A204.1 (cell line): ENCODE measurements at regions not wholly inside any gene's neighbourhood (a gene's known extent, or its start where the extent isn't known, plus 50 kb on each side); places are given as distances from the start of the nearest gene placed in this dataset.
"Not testable (repeated sequence)": the region's sequence is repeated elsewhere in the genome, so short reads cannot be mapped to it uniquely, and the experiment has no call there.

ENCODE experiments used
- FAIRE-seq: peaks from 2 replicates; lab custom pipeline; 2012; peaks lifted over from hg19 to GRCh38; lab: Jason Lieb, UNC

DNA sequence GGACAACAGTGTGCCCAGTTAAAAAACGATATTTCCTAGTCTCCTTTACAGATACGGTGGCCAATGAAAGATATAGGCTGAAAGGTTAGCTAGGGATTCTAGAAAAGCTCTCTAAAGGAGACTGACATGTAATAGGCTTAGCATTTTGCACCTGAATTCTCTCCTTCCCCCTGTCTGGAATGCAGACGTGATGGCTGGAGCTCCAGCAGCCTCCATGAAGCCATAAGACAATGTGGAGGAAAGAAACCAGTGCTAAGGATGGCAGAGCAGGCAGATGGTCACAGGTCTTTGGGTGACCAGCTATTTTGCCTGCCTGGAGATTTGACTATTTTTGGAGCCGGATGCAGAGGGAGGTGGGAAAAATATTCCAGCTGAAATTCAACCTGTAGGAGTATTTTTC, 286.2 kb upstream of the PLGLB2 start:
- FAIRE-seq: not testable (repeated sequence)

DNA sequence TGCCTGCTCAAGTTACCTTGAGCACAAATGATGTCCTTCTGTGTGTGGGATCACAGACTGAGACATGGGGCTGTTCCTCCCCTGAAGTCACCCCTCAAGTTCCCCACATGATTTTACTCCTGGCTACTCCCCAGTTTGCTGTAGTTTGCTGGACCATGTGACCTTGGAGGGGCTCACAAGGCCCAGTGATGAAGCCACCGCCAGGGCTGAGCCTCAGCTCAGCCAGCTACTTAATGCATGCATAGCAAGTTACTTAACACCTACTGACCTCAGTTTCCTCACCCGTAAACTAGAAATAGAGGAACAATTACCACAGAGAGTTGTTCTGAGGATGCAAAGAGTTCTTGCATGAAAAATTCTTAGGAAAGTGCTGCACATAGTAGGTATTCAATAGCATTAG, 283.7 kb upstream of the PLGLB2 start:
- FAIRE-seq: not testable (repeated sequence)

DNA sequence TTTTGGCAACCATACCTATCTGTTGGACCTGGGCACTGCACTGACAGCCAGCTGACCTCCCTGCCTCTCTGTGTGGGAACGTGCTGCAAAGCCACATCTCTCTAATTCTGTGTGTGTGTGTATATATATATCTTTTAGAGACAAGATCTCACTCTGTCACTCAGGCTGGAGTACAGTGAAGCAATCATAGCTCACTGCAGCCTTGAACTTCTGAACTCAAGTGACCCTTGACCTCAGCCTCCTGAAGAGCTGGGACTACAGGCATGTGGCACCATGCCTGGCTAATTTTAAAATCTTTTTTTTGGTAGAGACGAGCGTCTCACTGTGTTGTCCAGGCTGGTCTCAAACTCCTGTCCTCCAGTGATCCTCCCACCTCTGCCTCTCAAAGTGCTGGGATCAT, 282.2 kb upstream of the PLGLB2 start:
- not testable (repeated sequence) for FAIRE-seq

DNA sequence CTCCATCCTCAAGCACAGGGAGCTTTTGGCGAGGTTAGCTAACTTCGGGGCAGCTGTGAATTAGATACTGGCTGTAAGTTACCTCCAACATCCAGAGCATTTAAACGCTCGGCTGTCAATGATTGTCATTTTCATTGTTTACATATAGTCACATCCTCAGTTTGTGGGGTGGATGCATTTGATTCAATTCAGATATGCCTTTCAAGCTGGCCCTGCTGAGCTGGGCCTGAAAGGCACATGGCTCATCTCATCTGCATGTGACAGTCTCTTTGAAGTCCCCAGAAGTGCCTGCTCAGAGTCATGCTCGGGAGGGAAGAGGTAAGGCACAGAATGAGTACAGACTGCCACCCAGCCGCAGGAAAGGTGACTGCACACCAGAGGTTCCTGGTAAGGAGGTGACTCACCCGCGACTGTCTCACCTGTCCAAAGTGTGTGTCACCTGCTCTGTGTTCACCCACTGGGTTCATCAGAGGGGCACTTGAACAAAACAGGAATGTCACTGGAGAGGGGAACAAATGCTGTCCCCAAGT, 281.2 kb upstream of the PLGLB2 start:
- not testable (repeated sequence) for FAIRE-seq

DNA sequence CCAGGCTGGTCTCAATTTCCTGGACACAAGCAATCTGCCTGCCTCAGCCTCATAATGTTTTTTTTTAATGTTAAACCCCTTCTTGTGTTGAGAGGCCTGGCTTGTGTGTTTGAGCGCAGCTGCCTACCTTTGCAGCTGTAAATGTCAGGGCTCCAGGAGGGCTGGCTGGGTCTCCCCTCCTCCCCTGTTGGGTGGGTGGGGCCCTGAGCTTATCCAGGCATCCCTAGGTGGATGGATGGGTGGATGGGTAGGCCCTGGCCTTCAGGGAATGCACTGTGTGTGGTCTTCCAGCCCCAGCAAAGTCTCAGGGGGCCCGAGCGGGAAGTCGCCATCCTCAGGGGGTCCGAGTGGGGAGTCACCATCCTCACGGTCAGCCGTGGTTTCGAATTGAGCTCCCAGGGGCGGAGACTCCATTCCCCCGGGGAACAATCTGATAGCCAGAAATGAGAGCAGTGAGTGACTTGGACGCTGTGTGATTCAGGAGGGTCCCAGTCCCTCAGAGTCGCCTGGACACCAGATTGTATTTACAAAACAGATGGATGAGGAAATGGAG, 279.4 kb upstream of the PLGLB2 start:
- FAIRE-seq: not testable (repeated sequence)

DNA sequence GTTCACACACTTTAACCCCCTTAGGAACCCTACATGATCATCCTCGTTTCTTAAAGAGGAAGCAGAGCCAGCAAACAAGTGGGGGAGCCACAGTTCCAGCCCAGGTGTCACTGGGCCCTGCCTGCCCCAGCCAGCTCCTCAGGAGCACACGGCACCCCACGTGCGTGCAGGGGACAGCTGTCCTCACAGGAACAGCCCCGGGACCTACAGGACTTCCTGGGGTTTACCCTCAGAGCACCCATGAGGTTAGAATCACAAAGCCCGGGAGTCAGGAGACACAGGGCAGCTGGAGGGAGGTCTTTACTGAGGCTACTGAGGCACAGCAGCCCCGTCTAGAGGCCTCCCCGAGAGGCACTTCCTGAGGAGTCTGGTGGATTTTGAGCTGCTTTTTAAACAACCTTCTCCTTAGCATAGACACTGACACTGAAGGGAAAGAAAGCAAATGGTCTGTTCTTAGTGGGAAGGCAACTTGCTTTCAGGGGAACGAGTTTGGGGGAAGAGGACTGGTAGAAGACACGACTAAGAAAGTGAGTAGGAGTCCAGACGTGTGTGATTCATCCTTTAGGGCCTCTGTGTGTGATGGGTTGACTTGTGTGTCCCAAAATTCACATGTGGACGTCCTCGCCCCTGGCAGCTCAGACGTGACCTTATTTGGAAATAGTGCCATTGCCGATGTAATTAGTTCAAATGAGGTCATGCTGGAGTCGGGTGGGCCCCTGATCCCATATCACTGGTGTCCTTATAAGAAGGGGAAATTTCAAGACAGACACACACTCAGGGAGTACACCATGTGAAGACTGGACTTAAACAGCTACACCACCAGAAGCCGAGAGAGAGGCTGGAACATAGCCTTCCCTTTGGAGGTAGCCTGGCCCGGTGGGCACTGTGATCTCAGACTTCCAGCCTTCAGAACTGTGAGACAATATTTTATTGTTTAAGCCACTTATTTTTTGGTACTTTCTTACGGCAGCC, 278.4 kb upstream of the PLGLB2 start:
- FAIRE-seq: not testable (repeated sequence)

DNA sequence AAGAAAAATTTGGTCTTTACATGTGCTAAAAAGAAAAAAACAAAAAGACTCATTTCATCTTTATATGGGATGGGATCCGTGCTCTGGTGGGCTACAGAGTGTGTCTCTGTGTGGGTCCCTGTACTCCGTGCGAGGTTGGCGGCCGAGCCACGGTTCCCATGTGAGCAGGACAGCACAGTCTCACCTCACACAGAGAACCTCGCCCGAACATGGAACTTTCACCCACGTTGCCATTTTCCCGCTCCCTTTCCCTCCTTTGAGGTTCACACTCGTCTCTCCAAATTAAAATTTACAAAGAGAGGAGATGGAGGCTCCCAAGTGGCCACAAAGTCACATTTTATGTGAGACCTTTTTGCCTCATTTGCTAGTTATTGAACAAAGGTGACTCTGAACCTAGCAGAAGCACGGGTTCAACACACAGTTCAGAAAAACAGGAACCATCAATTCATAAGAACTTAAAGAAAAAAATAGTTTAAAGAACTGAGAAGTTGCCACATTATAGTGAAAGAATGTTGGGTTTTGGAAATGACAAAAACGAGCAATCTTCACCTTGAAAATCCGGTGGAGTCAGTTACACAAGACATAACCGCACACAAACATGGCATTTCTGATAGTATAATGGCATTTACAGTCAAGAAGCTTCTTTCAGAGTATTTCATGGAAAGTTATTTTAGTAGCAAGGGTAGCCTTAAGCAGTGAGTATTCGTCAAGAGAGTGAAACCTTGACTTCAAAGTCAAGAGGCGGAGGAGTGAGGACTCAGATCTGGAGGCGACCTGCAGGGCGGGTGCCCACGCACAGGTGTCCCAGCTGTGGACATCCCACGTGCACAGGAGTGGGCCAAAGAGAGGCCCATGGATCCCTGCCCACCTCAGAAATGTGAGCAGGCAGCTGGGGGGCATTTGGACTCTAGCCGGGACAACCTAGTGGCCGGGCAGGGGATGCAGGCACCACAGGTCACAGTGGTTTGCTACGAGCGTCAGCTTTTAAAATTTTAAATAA, 277.2 kb upstream of the PLGLB2 start:
- not testable (repeated sequence) for FAIRE-seq

DNA sequence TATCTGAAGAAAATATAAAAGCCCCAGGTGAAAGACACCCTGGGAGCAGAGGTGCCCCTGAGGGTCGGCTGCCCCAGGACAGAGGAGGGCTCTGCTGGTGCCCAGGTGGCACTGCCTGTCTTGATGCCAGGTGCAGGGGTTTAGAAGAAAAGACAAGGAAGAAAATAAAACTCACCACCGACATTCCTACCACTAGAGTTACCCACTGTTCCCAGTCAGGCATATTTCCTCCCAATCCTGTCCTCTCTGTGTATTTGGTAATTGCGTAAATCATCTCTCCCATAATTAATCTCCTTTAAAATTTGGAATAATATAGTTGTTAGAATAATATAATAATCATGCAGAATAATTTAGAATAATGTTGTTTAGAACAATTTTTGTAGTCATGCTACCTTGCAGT, 276.4 kb upstream of the PLGLB2 start:
- FAIRE-seq: not testable (repeated sequence)

DNA sequence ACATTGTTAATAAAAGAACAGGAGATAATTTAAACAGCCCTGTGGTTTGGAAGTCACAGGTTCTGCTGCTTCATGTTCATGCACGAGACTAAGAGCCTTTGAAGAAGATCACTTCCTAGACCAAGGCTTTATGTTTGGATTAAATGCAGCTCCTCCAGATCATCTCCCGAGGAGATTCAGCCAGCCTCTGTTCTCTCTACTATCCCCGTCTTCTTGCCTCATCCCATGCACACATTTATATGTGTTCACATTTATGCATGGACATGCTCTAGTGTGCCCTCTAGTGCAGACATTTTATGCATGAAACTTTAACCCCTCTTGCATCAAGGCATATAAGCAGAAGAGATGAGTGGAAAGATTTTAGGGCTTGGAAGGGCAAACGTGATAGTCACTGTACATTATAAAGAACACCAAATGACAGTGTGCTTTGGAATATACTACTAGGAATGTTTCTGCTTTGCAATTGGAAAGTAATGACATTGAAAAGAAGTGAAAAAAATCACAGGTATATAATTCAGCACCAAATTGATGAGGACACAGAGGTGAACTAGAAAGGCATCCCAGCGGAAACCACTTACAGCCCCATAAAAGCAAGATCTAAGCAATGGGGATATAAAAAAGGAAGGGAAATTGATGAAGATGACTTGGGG, 271.5 kb upstream of the PLGLB2 start:
- FAIRE-seq: not testable (repeated sequence)

DNA sequence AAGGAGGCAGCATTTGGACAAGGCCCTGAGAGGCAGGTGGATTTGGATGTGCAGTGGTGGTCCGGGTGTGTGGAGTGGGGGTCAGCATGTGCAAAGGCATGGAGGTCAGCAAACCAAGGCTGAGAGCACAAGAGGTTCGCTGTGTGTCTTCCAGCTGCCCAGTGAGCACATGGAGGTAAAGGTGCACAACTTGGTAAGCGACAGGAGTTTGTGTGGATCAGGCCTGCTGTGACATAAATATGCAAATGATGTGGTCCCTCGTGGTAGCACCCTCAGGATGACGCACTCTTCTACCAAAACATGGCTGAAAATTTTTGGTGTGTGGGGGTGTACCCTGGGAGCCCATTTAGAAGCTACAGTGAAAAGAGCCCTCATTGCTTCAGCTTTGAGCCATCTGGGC, 271.0 kb upstream of the PLGLB2 start:
- not testable (repeated sequence) for FAIRE-seq

DNA sequence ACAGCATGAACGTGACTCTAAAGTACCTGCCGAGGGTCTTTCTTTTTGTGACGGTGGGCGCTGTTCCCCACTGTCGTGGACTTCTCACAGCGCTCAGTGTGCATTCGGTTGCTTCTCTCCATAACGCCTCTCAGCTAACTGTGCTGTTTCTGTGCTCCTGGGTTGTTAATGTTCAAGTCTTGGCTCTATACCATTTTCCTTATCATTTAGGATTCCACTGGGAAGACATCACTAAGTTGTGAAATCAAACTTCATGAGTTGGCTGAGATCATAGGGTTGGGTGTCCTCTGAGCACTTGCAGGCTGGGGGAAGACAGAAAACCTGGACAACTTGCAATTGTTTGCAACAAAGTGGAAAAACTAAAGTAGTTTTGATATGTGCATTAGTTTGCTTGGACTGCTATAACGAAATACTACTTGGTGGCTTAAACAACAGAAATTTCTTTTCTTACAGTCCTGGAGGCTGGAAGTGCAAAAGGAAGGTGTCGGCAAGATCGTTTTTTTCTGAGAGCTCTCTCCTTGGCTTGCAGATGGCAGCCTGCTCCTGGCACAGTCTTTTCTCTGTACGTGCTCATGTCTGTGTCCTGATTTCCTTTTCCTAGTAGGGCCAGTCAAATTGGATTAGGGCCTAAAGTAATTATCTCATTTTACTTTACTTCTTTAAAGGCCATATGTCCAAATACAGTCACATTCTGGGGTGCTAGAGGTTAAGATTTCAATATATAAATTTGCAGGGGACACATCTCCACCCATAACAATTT, 270.0 kb upstream of the PLGLB2 start:
- not testable (repeated sequence) for FAIRE-seq

DNA sequence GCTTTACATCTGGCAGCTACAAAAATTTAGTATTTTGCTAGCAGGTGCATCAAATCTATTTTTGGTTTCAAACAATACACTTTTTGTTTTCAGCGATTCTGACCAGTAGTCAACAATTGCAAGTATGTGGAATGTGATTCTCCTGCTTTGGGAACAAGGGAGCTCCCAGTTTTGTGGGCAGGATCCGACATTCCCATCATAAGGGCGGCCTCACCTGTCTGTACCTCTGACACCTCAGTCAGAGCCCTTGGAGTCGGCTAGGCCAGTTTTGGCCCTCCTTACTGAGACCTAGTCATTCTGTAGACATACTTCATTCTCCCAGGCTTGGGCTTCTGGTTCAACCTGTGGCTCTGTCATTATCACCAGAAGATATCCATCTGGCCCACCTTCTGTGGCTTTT, 269.0 kb upstream of the PLGLB2 start:
- FAIRE-seq: not testable (repeated sequence)

DNA sequence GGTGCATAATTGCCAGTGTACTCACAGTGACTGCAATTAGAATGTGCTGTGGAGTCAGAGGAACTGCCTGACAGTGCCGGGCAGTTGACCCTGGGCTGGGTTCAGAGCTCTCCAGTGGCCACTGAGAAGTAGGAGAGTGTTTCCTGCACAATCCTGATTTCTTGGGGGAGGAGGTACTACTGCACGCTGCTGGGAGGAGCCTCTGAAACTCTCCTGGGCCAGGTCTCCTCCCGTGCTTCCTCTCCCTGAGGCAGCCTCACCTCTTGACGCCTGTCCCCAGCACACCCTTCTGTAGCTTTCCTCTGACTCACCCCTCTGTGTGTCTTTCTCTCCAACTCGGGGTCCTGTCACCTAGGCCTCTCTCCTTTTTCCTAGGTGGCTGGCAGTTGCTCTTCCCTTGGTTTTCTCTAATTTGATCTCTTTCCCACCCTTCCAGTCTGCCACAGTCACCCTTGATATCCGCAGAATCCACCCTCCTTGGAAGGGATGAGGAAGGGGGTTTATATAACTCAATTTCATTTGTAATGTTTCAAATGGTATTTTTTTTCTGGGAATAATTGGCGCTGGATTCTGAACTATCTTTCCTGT, 264.7 kb upstream of the PLGLB2 start:
- not testable (repeated sequence) for FAIRE-seq

DNA sequence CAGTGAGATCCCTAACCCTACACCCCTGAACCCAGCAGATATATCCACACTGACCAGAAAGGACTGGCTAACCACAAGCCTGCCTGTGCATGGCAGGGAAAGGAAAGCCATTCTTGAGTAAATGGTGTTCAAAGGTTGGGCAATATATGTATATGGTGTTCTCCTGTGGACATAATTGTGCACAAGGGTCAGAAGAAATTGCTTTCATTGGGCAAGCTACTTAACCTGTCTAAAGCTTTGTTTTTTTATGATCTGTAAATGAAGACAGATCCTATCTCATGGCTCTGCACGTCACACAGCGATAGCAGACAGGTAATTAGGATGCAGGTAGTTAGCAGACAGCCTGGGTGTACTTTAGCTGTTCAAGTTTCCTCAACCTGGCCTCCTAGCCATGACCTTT, 263.5 kb upstream of the PLGLB2 start:
- not testable (repeated sequence) for FAIRE-seq

DNA sequence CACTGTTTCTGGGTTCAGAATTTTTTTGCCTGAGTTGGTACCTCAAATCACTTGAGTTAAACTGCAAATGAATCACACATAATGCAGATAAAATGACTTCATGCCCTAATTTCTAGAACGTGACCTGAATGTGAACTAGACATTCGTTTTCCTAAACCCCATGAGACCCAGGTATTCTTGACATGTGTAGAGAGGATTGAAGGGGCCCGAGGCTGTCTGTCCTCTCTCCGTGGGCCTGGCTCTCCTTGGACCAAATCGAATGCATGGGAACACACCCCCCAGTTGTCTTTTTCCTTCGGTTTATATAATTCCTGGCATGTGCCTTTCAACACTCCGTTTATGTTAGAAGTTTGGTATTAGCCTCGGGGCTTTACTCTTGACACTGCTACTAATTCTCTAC, 262.4 kb upstream of the PLGLB2 start:
- FAIRE-seq: not testable (repeated sequence)

DNA sequence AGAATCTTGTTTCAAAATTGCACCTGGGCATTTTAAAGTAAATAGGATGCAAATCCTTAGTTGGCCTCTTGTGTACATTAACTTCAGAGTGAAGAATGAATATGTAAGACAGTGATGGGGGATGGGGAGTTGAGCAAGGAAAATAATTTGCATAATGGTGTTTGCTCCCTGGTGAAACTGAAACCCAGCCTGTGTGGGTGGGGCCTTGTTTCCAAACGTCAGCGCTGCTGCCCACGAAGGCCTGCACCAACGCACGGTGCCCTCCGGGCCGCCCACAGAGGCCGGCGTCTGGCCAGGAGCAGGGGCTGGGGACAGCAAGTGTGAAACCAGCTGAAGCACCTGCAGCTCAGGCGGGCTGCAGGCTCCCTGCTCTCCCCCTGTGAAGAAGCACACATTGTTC, 262.0 kb upstream of the PLGLB2 start:
- not testable (repeated sequence) for FAIRE-seq

DNA sequence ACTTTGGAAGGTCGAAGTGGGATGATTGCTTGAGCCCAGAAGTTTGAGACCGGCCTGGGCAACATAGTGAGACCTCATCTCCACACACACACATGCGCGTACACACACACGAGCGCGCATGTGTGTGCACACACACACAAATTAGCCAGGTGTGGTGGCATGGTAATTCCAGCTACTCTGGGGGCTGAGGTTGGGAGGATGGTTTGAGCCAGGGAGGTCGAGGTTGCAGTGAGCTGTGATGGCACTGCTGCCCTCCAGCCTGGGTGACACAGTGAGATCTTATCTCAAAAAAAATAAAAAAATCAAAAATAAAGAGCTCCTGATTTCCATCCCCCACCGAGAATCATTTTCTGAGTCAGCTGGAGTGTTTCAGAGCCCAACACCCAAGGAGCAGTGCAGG, 261.5 kb upstream of the PLGLB2 start:
- FAIRE-seq: not testable (repeated sequence)

DNA sequence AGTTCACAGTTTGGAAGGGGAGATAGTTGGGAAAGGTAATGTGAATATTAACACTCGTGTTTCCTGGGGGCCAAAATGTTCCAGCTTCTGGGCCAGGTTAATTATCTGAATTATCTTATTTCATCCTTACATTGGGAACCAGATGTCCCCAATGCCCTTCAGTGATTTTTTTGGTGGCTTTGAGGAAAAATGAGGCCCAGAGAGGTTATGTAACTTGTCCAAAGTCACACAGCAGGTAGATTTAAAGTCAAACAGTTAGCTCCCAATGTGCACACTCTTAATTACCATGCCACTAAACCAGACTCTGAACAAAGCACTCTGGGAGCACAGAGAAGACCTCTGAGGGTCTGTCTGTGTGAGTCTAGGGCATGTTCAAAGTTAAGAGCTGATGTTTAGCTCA, 259.9 kb upstream of the PLGLB2 start:
- FAIRE-seq: not testable (repeated sequence)

DNA sequence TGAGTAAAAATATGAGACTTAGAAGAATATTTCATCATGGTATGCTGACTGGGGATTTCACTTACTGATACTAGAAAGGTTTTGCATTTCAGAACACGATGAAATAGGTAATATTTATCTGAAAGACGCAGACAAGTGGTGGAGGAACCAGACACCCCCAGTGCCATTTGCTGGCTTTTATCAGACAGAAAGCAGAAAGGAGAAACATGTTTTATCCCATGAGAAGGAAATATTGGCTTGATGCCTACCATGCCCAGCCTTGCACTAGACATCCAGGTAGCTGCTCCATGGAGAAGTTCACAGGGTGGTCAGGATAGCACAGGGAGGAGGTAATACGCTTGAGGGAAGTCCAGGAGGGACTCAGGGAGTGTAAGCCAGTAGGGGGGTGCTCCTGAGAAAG, 258.9 kb upstream of the PLGLB2 start:
- not testable (repeated sequence) for FAIRE-seq

DNA sequence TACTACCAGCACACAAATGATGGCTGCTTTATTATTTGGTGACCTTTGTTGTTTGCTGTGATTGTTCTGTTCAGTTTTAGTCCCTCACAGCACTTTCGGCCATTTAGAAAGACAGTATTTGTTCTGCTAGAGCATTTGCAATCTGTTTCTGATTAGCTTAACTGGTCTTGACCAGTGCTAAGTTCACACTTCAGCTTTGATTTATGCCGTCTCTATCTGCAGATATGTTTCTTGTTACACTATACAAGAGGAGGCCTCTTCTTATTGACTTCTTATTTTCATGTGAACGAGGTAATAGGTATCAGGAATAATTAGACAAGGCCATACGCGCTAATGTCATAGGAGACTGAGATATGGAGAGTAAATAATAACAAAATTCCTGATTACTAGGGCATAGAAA, 253.0 kb upstream of the PLGLB2 start:
- not testable (repeated sequence) for FAIRE-seq
